Ishikawa (cell line): ENCODE measurements at regions not wholly inside any gene's neighbourhood (a gene's known extent, or its start where the extent isn't known, plus 50 kb on each side); places are given as distances from the start of the nearest gene placed in this dataset.

Experiments used
- CEBPB ChIP-seq: IDR thresholded peaks from 2 replicates; pipeline ENCODE4 v1.6.1; 2012
- CREB1 ChIP-seq: IDR thresholded peaks from 2 replicates; pipeline ENCODE4 v1.6.1; 2012; ENCODE audit warnings: low read depth
- EGR1 ChIP-seq: IDR thresholded peaks from 2 replicates; pipeline ENCODE4 v1.6.1; 2012
- FOXM1 ChIP-seq: IDR thresholded peaks from 2 replicates; pipeline ENCODE4 v1.6.1; 2012; ENCODE audit warnings: low read depth, borderline replicate concordance
- NFIC ChIP-seq: IDR thresholded peaks from 2 replicates; pipeline ENCODE4 v1.6.1; 2012
- RAD21 ChIP-seq: IDR thresholded peaks from 2 replicates; pipeline ENCODE4 v1.6.1; 2012; ENCODE audit warnings: low read depth
- REST ChIP-seq: IDR thresholded peaks from 2 replicates; pipeline ENCODE4 v1.6.1; 2012; ENCODE audit warnings: low read depth, mild to moderate bottlenecking
- TAF1 ChIP-seq: IDR thresholded peaks from 2 replicates; pipeline ENCODE4 v1.6.1; 2012; ENCODE audit warnings: low read depth, mild to moderate bottlenecking
- TCF12 ChIP-seq: IDR thresholded peaks from 2 replicates; pipeline ENCODE4 v1.6.1; 2012; ENCODE audit warnings: low read depth
- TEAD4 ChIP-seq: IDR thresholded peaks from 2 replicates; pipeline ENCODE4 v1.6.1; 2012
- USF1 ChIP-seq: IDR thresholded peaks from 2 replicates; pipeline ENCODE4 v1.6.1; 2012
- YY1 ChIP-seq: IDR thresholded peaks from 2 replicates; pipeline ENCODE4 v1.6.1; 2012; ENCODE audit warnings: low read depth
- ZBTB7A ChIP-seq: IDR thresholded peaks from 2 replicates; pipeline ENCODE4 v1.6.1; 2012; ENCODE audit warnings: low read depth
- TF ChIP-seq, protein P1 (sequence below): IDR thresholded peaks from 2 replicates; pipeline ENCODE4 v1.6.1; 2012

DNA sequence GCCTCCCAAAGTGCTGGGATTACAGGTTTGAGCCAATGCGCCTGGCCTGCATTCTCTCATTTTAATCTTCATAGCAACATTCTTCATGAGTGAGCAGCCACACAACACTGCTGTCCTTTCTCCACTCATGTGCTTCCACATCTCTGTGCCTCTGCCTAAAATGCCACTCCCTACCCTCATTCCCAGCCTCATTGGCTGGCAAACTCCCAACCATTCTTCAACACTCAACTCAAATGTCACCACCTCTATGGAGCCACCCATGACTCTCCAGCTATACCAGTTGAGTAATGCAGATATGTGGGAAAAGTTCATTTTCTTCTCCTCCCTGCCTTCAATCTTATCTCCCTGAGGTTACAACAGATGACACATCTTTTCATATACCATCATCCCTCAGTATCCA, 53.9 kb upstream of the ZC3H12A start:
- TF ChIP-seq CREB1, result no peak
- TF ChIP-seq FOXM1, result no peak
- TF ChIP-seq TEAD4, result no peak
- no peak for TF ChIP-seq YY1
- TF ChIP-seq TAF1, result no peak
- TF ChIP-seq CEBPB, result no peak
- TF ChIP-seq EGR1, result no peak
- no peak for TF ChIP-seq NFIC
- no peak for TF ChIP-seq REST
- no peak for TF ChIP-seq RAD21

- TF ChIP-seq, protein P1, sequence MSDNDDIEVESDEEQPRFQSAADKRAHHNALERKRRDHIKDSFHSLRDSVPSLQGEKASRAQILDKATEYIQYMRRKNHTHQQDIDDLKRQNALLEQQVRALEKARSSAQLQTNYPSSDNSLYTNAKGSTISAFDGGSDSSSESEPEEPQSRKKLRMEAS, result no peak
These were observed 50.6 kb upstream of the ZC3H12A start for GRCh38 chr1:37423810-37424209.

DNA sequence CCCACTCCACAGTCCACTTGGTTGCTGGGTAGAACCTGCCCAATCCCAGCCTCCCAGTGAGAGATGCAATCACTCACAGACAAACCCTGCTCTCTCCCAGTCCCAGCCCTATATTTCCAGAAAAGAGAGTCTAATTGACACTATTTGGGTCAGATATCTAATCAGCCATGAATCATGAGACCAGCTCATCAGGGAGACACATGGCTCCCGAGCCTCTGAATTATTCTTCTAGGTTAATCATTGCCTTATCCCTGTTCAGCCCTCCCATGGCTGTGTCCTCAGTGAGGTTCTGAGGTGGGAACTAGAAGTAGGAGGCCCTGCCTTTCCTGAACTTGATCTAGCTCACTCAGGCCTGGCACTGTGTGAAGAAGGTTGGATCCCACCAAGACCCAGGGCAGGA, 49.9 kb upstream of the ZC3H12A start:
- TF ChIP-seq TCF12 (no peak), EGR1 (no peak), YY1 (no peak), FOXM1 (no peak), ZBTB7A (no peak), USF1 (no peak), TAF1 (no peak), CEBPB (no peak), RAD21 (no peak)
- TF ChIP-seq, protein P1, result no peak
